GM18520 (cell line): ENCODE measurements at regions not wholly inside any gene's neighbourhood (a gene's known extent, or its start where the extent isn't known, plus 50 kb on each side); places are given as distances from the start of the nearest gene placed in this dataset.
"Not testable (repeated sequence)": the region's sequence is repeated elsewhere in the genome, so short reads cannot be mapped to it uniquely, and the experiment has no call there.

Source experiments
- ATAC-seq: cut with Tn5 transposase; IDR thresholded peaks from one replicate; pipeline ENCODE4 v1.9.1; 2021; ENCODE audit not compliant: unreplicated experiment

- no peak for ATAC-seq
These were observed 322.4 kb upstream of the CCNG1 start for GRCh38 chr5:163115011-163115410.

GRCh38 chr5:163116618-163117017 lies 320.8 kb upstream of the CCNG1 start:
- ATAC-seq = not testable (repeated sequence)

GRCh38 chr5:163134061-163134460 lies 303.3 kb upstream of the CCNG1 start:
- no peak for ATAC-seq

- no peak for ATAC-seq
These were observed 301.5 kb upstream of the CCNG1 start for GRCh38 chr5:163135849-163136248.

GRCh38 chr5:163161512-163161911 lies 275.9 kb upstream of the CCNG1 start:
- no peak for ATAC-seq

GRCh38 chr5:163162645-163163044 lies 274.8 kb upstream of the CCNG1 start:
- no peak for ATAC-seq

- ATAC-seq = no peak
These were observed 273.5 kb upstream of the CCNG1 start for GRCh38 chr5:163163858-163164257.

GRCh38 chr5:163165277-163165676 lies 272.1 kb upstream of the CCNG1 start:
- ATAC-seq = no peak

GRCh38 chr5:163170161-163170560 lies 267.2 kb upstream of the CCNG1 start:
- not testable (repeated sequence) for ATAC-seq

- ATAC-seq = no peak
These were observed 264.7 kb upstream of the CCNG1 start for GRCh38 chr5:163172540-163173338.

- ATAC-seq = no peak
These were observed 259.4 kb upstream of the CCNG1 start for GRCh38 chr5:163177971-163178370.

GRCh38 chr5:163185315-163185714 lies 252.1 kb upstream of the CCNG1 start:
- ATAC-seq = no peak

GRCh38 chr5:163189023-163189553 lies 248.3 kb upstream of the CCNG1 start:
- no peak for ATAC-seq

- ATAC-seq = no peak
These were observed 247.1 kb upstream of the CCNG1 start for GRCh38 chr5:163190283-163190682.

GRCh38 chr5:163190784-163191183 lies 246.6 kb upstream of the CCNG1 start:
- no peak for ATAC-seq

GRCh38 chr5:163193886-163194285 lies 243.5 kb upstream of the CCNG1 start:
- no peak for ATAC-seq

- no peak for ATAC-seq
These were observed 231.8 kb upstream of the CCNG1 start for GRCh38 chr5:163205645-163206044.

GRCh38 chr5:163221581-163221980 lies 215.8 kb upstream of the CCNG1 start:
- no peak for ATAC-seq

- no peak for ATAC-seq
These were observed 214.4 kb upstream of the CCNG1 start for GRCh38 chr5:163222982-163223381.

- ATAC-seq = no peak
These were observed 192.9 kb upstream of the CCNG1 start for GRCh38 chr5:163244445-163244987.

GRCh38 chr5:163245584-163245983 lies 191.8 kb upstream of the CCNG1 start:
- no peak for ATAC-seq

- no peak for ATAC-seq
These were observed 189.1 kb upstream of the CCNG1 start for GRCh38 chr5:163248333-163248732.
